ENCODE measurements at regions not wholly inside any gene's neighbourhood (a gene's known extent, or its start where the extent isn't known, plus 50 kb on each side); places are given as distances from the start of the nearest gene placed in this dataset.

DNA sequence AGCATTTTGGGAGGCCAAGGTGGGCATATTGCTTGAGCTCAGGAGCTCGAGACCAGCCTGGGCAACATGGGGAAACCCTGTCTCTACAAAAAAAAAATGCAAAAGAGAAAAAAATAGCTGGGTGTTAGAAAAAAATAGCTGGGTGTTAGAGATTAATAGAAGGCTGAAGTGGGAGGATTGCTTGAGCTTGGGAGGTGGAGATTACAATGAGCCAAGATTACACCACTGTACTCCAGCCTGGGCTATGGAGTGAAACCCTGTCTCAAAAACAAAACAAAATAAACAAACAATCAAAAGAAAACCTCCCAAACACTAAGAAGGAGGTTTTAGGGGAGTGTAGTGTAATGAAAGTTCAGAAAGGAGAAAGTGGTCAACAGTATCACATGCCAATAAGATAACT is 202.1 kb downstream of the FLRT2 start:
- peaks cover 21% of the 10 kb centered on the region for H3K9me3 Mint-ChIP-seq (ENCODE audit: low read depth, unreplicated experiment)
- H3K36me3 Mint-ChIP-seq (ENCODE audit: insufficient read depth, unreplicated experiment): no peaks in the 10 kb centered on the region
- no TSS peak for BruUV-seq (replicated peaks)
- H3K4me1 Mint-ChIP-seq (ENCODE audit: low read depth, unreplicated experiment): no peaks in the 10 kb centered on the region
- CTCF ChIA-PET: no interaction called here
- intact Hi-C loops (cut with micrococcal nuclease; ENCODE audit: unreplicated experiment): no loop called here
- DNase-seq: no peak
- no peak for TF ChIP-seq CTCF (IDR thresholded peaks at IDR 0.05; ENCODE audit: unreplicated experiment)
- no peaks in the 10 kb centered on the region for H3K27me3 Mint-ChIP-seq (ENCODE audit: unreplicated experiment)
- H3K4me3 Mint-ChIP-seq (ENCODE audit: low read depth, unreplicated experiment): no peak overlapping the region
- no peak overlapping the region for H3K27ac Mint-ChIP-seq (ENCODE audit: unreplicated experiment)

DNA sequence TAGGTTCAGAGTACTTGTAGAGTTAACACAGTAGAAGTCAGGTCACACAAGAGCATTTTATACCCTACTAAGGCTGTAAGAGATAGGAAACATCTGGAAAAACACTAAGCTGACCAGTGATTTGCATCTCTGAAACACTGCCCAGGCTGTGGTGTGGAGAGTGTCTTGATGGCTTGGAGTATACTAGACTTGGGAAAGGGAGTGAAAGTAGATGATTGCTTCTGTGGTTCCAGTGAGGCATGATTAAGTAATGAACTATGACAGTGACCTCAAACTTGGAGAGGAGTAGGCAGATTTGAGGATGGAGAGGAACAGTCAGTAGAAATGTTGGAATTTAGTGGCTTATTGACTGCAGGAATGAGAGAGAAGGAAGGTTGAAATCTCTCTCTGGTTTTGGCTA is 201.2 kb downstream of the FLRT2 start:
- H3K4me1 Mint-ChIP-seq (ENCODE audit: low read depth, unreplicated experiment): no peaks in the 10 kb centered on the region
- no peak for DNase-seq
- CTCF ChIA-PET: no interaction called here
- H3K9me3 Mint-ChIP-seq (ENCODE audit: low read depth, unreplicated experiment): peaks cover 21% of the 10 kb centered on the region
- no peaks in the 10 kb centered on the region for H3K27me3 Mint-ChIP-seq (ENCODE audit: unreplicated experiment)
- no peaks in the 10 kb centered on the region for H3K36me3 Mint-ChIP-seq (ENCODE audit: insufficient read depth, unreplicated experiment)
- H3K4me3 Mint-ChIP-seq (ENCODE audit: low read depth, unreplicated experiment): no peak overlapping the region
- no peak overlapping the region for H3K27ac Mint-ChIP-seq (ENCODE audit: unreplicated experiment)
- no peak for TF ChIP-seq CTCF (IDR thresholded peaks at IDR 0.05; ENCODE audit: unreplicated experiment)
- BruUV-seq (replicated peaks): no TSS peak
- intact Hi-C loops (cut with micrococcal nuclease; ENCODE audit: unreplicated experiment): no loop called here

DNA sequence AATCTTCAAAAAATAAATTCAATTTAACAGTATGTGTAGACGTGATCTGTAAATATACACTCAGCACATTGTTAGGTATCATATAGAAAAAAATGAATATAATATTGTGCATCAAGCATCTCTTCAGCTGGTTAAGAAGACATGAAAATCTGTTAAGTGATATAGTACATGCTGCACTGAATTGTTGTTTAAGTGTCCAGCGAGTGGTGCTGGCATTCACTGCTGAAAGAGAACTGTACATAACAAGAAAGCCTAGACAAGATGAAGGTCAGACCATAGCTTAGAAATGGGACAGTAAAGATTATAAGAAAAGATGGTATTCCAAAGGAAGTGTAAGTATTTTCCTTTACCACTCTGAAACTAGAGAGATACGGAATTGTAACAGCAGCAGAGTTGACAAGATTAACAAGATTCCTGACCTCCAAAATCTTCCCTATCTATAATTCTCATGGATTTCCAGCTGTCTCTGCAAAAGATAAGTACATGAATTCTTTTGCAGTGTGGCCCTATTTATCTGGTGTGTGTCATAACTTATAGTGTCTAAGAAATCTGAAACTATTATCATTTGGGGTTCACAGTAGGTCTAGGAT is 198.6 kb downstream of the FLRT2 start:
- BruUV-seq (replicated peaks): no TSS peak
- no peak overlapping the region for H3K27ac Mint-ChIP-seq (ENCODE audit: unreplicated experiment)
- H3K36me3 Mint-ChIP-seq (ENCODE audit: insufficient read depth, unreplicated experiment): no peaks in the 10 kb centered on the region

DNA sequence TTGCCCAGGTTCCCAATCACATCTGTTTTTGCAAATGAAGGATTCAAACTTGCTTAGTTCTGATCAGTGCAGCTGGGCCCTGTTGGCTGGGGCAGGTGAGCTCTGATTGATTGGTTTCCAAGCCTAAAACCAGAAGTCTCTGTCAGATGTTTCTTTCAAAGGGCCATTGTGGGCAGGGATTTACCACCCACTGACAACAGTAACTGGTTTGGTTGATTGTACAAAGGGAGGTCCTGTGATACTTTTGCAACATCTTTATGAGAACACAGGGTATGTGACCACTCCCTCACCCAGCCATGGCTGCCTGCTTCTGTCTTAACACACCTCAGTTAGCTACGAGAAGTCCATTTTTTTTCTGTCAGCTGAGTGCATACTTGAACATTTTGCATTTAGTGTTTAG is 184.1 kb downstream of the FLRT2 start:
- intact Hi-C loops (cut with micrococcal nuclease; ENCODE audit: unreplicated experiment): no loop called here
- CTCF ChIA-PET: no interaction called here
- Mint-ChIP-seq H3K27ac (ENCODE audit: unreplicated experiment) (no peak overlapping the region), H3K36me3 (ENCODE audit: insufficient read depth, unreplicated experiment) (no peaks in the 10 kb centered on the region), H3K9me3 (ENCODE audit: low read depth, unreplicated experiment) (peaks cover 5% of the 10 kb centered on the region), H3K27me3 (ENCODE audit: unreplicated experiment) (no peaks in the 10 kb centered on the region), H3K4me1 (ENCODE audit: low read depth, unreplicated experiment) (no peaks in the 10 kb centered on the region), H3K4me3 (ENCODE audit: low read depth, unreplicated experiment) (no peak overlapping the region)
- no TSS peak for BruUV-seq (replicated peaks)
- no peak for TF ChIP-seq CTCF (IDR thresholded peaks at IDR 0.05; ENCODE audit: unreplicated experiment)
- DNase-seq: no peak

More for the DNA sequence above, 198.6 kb downstream of the FLRT2 start:
- CTCF ChIA-PET: no interaction called here
- Mint-ChIP-seq H3K9me3 (ENCODE audit: low read depth, unreplicated experiment) (peaks cover 21% of the 10 kb centered on the region), H3K4me1 (ENCODE audit: low read depth, unreplicated experiment) (no peaks in the 10 kb centered on the region), H3K4me3 (ENCODE audit: low read depth, unreplicated experiment) (no peak overlapping the region), H3K27me3 (ENCODE audit: unreplicated experiment) (no peaks in the 10 kb centered on the region)
- no peak for DNase-seq
- intact Hi-C loops (cut with micrococcal nuclease; ENCODE audit: unreplicated experiment): no loop called here
- TF ChIP-seq CTCF (IDR thresholded peaks at IDR 0.05; ENCODE audit: unreplicated experiment): no peak

All from Calu3 (cell line).